ENCODE measurements at regions not wholly inside any gene's neighbourhood (a gene's known extent, or its start where the extent isn't known, plus 50 kb on each side); places are given as distances from the start of the nearest gene placed in this dataset.

GRCh38 chr13:90287521-90287920 is 1060.0 kb upstream of the MIR17HG start:
- Histone ChIP-seq H3K4me3 (ENCODE audit: low read length) (no peak overlapping the region), H3K79me2 (ENCODE audit: low read length) (no peaks in the 10 kb centered on the region), H3K9ac (ENCODE audit: low read length) (no peak overlapping the region), H3K27me3 (ENCODE audit: low read depth, low read length) (no peaks in the 10 kb centered on the region), H3K27ac (ENCODE audit: low read length) (no peak overlapping the region), H3K4me2 (ENCODE audit: low read length) (no peak overlapping the region), H3K4me1 (ENCODE audit: low read length) (no peaks in the 10 kb centered on the region), H4K20me1 (ENCODE audit: insufficient read depth, low read length) (no peaks in the 10 kb centered on the region), H3K9me3 (ENCODE audit: insufficient read depth, low read length) (no peaks in the 10 kb centered on the region), H3K36me3 (replicated peaks; ENCODE audit: low read depth, low read length) (no peaks in the 10 kb centered on the region), H2AFZ (ENCODE audit: low read depth, low read length) (no peak overlapping the region)
- no peak for TF ChIP-seq EZH2phosphoT487 (IDR thresholded peaks at IDR 0.05; ENCODE audit: low read depth)

DNA sequence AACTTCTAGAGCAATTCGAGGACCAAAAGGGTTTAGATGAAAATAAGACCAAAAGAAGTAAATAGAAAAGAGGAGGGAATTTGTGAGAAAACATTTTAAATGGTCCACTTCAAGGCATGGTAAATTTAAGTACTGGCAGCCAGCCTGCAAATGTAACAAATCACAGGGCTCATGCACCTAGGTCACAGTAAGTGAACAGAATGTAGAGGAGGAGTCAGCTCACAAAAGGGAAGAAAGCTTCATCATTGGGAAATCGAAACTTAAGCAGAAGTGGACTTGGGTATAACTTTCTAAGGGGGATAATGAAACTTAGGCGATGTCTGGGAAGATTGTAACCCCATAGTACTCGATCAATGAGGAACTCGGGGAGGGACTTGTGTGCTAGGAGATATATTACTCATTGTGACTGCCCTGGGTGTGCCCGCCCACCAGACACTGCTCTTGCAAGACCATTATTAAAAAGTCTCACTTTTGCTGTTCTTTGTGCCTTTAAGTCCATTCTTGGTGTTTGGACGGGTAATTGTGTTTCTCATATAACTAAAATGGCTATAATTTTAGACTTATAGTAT is 1053.6 kb upstream of the MIR17HG start:
- no peak overlapping the region for H3K4me3 ChIP-seq (ENCODE audit: low read length)
- H3K36me3 ChIP-seq (replicated peaks; ENCODE audit: low read depth, low read length): no peaks in the 10 kb centered on the region
- H3K9ac ChIP-seq (ENCODE audit: low read length): no peak overlapping the region
- H3K79me2 ChIP-seq (ENCODE audit: low read length): no peaks in the 10 kb centered on the region
- TF ChIP-seq, protein P1, sequence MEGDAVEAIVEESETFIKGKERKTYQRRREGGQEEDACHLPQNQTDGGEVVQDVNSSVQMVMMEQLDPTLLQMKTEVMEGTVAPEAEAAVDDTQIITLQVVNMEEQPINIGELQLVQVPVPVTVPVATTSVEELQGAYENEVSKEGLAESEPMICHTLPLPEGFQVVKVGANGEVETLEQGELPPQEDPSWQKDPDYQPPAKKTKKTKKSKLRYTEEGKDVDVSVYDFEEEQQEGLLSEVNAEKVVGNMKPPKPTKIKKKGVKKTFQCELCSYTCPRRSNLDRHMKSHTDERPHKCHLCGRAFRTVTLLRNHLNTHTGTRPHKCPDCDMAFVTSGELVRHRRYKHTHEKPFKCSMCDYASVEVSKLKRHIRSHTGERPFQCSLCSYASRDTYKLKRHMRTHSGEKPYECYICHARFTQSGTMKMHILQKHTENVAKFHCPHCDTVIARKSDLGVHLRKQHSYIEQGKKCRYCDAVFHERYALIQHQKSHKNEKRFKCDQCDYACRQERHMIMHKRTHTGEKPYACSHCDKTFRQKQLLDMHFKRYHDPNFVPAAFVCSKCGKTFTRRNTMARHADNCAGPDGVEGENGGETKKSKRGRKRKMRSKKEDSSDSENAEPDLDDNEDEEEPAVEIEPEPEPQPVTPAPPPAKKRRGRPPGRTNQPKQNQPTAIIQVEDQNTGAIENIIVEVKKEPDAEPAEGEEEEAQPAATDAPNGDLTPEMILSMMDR (IDR thresholded peaks at IDR 0.05; ENCODE audit: low read depth, low read length): no peak
- TF ChIP-seq EZH2phosphoT487 (IDR thresholded peaks at IDR 0.05; ENCODE audit: low read depth): no peak
- no peaks in the 10 kb centered on the region for H4K20me1 ChIP-seq (ENCODE audit: insufficient read depth, low read length)
- H3K27ac ChIP-seq (ENCODE audit: low read length): no peak overlapping the region
- no peaks in the 10 kb centered on the region for H3K9me3 ChIP-seq (ENCODE audit: insufficient read depth, low read length)
- H2AFZ ChIP-seq (ENCODE audit: low read depth, low read length): no peak overlapping the region
- H3K4me2 ChIP-seq (ENCODE audit: low read length): no peak overlapping the region
- no peaks in the 10 kb centered on the region for H3K4me1 ChIP-seq (ENCODE audit: low read length)
- H3K27me3 ChIP-seq (ENCODE audit: low read depth, low read length): no peaks in the 10 kb centered on the region

GRCh38 chr13:90299238-90299637 is 1048.2 kb upstream of the MIR17HG start:
- H3K27me3 ChIP-seq (ENCODE audit: low read depth, low read length): no peaks in the 10 kb centered on the region
- H3K79me2 ChIP-seq (ENCODE audit: low read length): no peaks in the 10 kb centered on the region
- H3K9me3 ChIP-seq (ENCODE audit: insufficient read depth, low read length): no peaks in the 10 kb centered on the region
- no peak overlapping the region for H2AFZ ChIP-seq (ENCODE audit: low read depth, low read length)
- no peak overlapping the region for H3K9ac ChIP-seq (ENCODE audit: low read length)
- H3K4me2 ChIP-seq (ENCODE audit: low read length): no peak overlapping the region
- no peaks in the 10 kb centered on the region for H3K36me3 ChIP-seq (replicated peaks; ENCODE audit: low read depth, low read length)
- no peaks in the 10 kb centered on the region for H4K20me1 ChIP-seq (ENCODE audit: insufficient read depth, low read length)
- H3K4me3 ChIP-seq (ENCODE audit: low read length): no peak overlapping the region
- H3K4me1 ChIP-seq (ENCODE audit: low read length): no peaks in the 10 kb centered on the region
- TF ChIP-seq, protein P1 (IDR thresholded peaks at IDR 0.05; ENCODE audit: low read depth, low read length): no peak
- TF ChIP-seq EZH2phosphoT487 (IDR thresholded peaks at IDR 0.05; ENCODE audit: low read depth): no peak
- no peak overlapping the region for H3K27ac ChIP-seq (ENCODE audit: low read length)

DNA sequence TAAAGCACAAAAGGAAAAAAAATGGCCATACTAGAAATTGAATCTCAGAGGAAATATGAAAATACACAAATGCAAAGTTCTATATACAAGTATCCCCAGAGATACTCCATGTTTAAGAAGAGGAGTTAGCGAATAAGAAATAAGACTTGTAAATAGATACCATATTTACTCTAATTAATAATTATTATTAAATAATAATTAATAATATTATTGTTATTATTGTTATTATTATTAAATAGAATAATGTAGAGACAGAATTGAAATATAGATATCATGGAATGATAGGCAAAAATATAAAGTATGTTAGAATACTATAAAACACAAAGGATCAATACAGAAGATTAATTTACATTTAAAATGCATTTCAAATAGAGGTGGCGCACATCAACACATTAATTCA is 1047.5 kb upstream of the MIR17HG start:
- Histone ChIP-seq H3K36me3 (replicated peaks; ENCODE audit: low read depth, low read length) (no peaks in the 10 kb centered on the region), H3K4me2 (ENCODE audit: low read length) (no peak overlapping the region), H3K79me2 (ENCODE audit: low read length) (no peaks in the 10 kb centered on the region), H3K9ac (ENCODE audit: low read length) (no peak overlapping the region), H3K4me3 (ENCODE audit: low read length) (no peak overlapping the region), H4K20me1 (ENCODE audit: insufficient read depth, low read length) (no peaks in the 10 kb centered on the region), H3K27me3 (ENCODE audit: low read depth, low read length) (no peaks in the 10 kb centered on the region), H3K4me1 (ENCODE audit: low read length) (no peaks in the 10 kb centered on the region), H3K9me3 (ENCODE audit: insufficient read depth, low read length) (no peaks in the 10 kb centered on the region), H2AFZ (ENCODE audit: low read depth, low read length) (no peak overlapping the region), H3K27ac (ENCODE audit: low read length) (no peak overlapping the region)
- TF ChIP-seq, protein P1 (IDR thresholded peaks at IDR 0.05; ENCODE audit: low read depth, low read length): no peak

Data from OCI-LY3 (cell line).